Mesendoderm (in vitro differentiated cells): ENCODE measurements at regions not wholly inside any gene's neighbourhood (a gene's known extent, or its start where the extent isn't known, plus 50 kb on each side); places are given as distances from the start of the nearest gene placed in this dataset.

Source experiments
- DNase-seq: peaks from one replicate; pipeline ENCODE4 v3.0.0; 2013
- H2AK5ac ChIP-seq: 2 replicates; pipeline ENCODE4 v1.6.1; 2013; ENCODE audit warnings: low read length, inconsistent platforms
- H2BK120ac ChIP-seq: 2 replicates; pipeline ENCODE4 v1.6.1; 2013; ENCODE audit warnings: low read depth, mild to moderate bottlenecking, low read length, moderate library complexity, mixed read lengths
- H2BK15ac ChIP-seq: replicated peaks from 2 replicates; pipeline ENCODE4 v1.6.1; 2013; ENCODE audit warnings: low read depth, mild to moderate bottlenecking, moderate library complexity
- H2BK5ac ChIP-seq: 2 replicates; pipeline ENCODE4 v1.6.1; 2013; ENCODE audit warnings: low read length, inconsistent platforms
- H3K18ac ChIP-seq: 2 replicates; pipeline ENCODE4 v1.6.1; 2013; ENCODE audit warnings: mild to moderate bottlenecking, low read length, mixed read lengths
- H3K23ac ChIP-seq: one replicate; pipeline ENCODE4 v1.6.1; 2013; ENCODE audit warnings: low read length
- H3K27ac ChIP-seq: 2 replicates; pipeline ENCODE4 v1.5.1; 2013; ENCODE audit warnings: low read depth, mild to moderate bottlenecking, inconsistent platforms, low read length, moderate library complexity
- H3K27me3 ChIP-seq: 2 replicates; pipeline ENCODE4 v1.6.1; 2013; ENCODE audit warnings: low read length, control low read depth, mild to moderate bottlenecking, inconsistent platforms; ENCODE audit not compliant: insufficient read depth, poor library complexity
- H3K36me3 ChIP-seq: 2 replicates; pipeline ENCODE4 v1.6.1; 2013; ENCODE audit warnings: low read length, inconsistent platforms; ENCODE audit not compliant: control insufficient read depth, insufficient read depth
- H3K4ac ChIP-seq: one replicate; pipeline ENCODE4 v1.6.1; 2013; ENCODE audit warnings: low read depth, mild to moderate bottlenecking, low read length, moderate library complexity
- H3K4me1 ChIP-seq: 2 replicates; pipeline ENCODE4 v1.6.1; 2013; ENCODE audit warnings: low read depth, low read length, inconsistent platforms; ENCODE audit not compliant: control insufficient read depth
- H3K4me2 ChIP-seq: 2 replicates; pipeline ENCODE4 v1.6.1; 2013; ENCODE audit warnings: low read length
- H3K4me3 ChIP-seq: 2 replicates; pipeline ENCODE4 v1.5.1; 2013; ENCODE audit warnings: mild to moderate bottlenecking, low read length
- H3K56ac ChIP-seq: one replicate; pipeline ENCODE4 v1.6.1; 2013; ENCODE audit warnings: low read length
- H3K79me1 ChIP-seq: 2 replicates; pipeline ENCODE4 v1.6.1; 2013; ENCODE audit warnings: low read length, inconsistent platforms
- H3K79me2 ChIP-seq: 2 replicates; pipeline ENCODE4 v1.6.1; 2013; ENCODE audit warnings: mild to moderate bottlenecking, low read length; ENCODE audit not compliant: control insufficient read depth, insufficient read depth
- H3K9ac ChIP-seq: 2 replicates; pipeline ENCODE4 v1.6.1; 2013; ENCODE audit warnings: low read length, inconsistent platforms
- H4K5ac ChIP-seq: one replicate; pipeline ENCODE4 v1.6.1; 2013; ENCODE audit warnings: low read length
- H4K8ac ChIP-seq: one replicate; pipeline ENCODE4 v1.6.1; 2013; ENCODE audit warnings: low read depth, mild to moderate bottlenecking, control low read depth, low read length, moderate library complexity
- WGBS: extraction: QIAGEN DNeasy Blood & Tissue Kit; methylation state at CpG from one replicate; pipeline ENCODE4 v1.1.7; 2013; ENCODE audit warnings: low lambda C conversion rate, missing lambda C conversion rate; ENCODE audit not compliant: insufficient coverage; ENCODE audit errors: extremely low coverage; 5-methylcytosine and 5-hydroxymethylcytosine counted together

GRCh38 chr19:5290336-5291262, 50.0 kb downstream of the PTPRS start:
- H4K5ac ChIP-seq = no peak overlapping the region
- H2BK5ac ChIP-seq = no peak overlapping the region
- no peak overlapping the region for H3K4ac ChIP-seq
- H3K4me3 ChIP-seq = no peak overlapping the region
- no peak overlapping the region for H2AK5ac ChIP-seq
- no peak overlapping the region for H3K18ac ChIP-seq
- H3K79me2 ChIP-seq = peaks cover 13% of the 10 kb centered on the region
- no CpG with 5 or more reads among the region's 29 CpGs for WGBS
- H2BK15ac ChIP-seq = no peak overlapping the region
- DNase-seq = no peak
- no peak overlapping the region for H4K8ac ChIP-seq
- no peak overlapping the region for H3K9ac ChIP-seq
- H3K4me1 ChIP-seq = peaks cover 5% of the 10 kb centered on the region
- H3K27ac ChIP-seq = no peak overlapping the region
- no peak overlapping the region for H2BK120ac ChIP-seq
- H3K56ac ChIP-seq = peak overlapping the region; percentile 34
- peaks cover 28% of the 10 kb centered on the region for H3K79me1 ChIP-seq
- no peak overlapping the region for H3K4me2 ChIP-seq
- H3K36me3 ChIP-seq = peaks cover under 1% of the 10 kb centered on the region
- H3K23ac ChIP-seq = peak overlapping the region; percentile 80
- H3K27me3 ChIP-seq = no peaks in the 10 kb centered on the region

GRCh38 chr19:5289060-5289990, 51.3 kb downstream of the PTPRS start:
- no peak overlapping the region for H3K27ac ChIP-seq
- H3K23ac ChIP-seq = no peak overlapping the region
- no peaks in the 10 kb centered on the region for H3K27me3 ChIP-seq
- DNase-seq = peak; percentile 28
- H4K5ac ChIP-seq = no peak overlapping the region
- H3K4me2 ChIP-seq = no peak overlapping the region
- H2BK15ac ChIP-seq = no peak overlapping the region
- H3K56ac ChIP-seq = no peak overlapping the region
- no peak overlapping the region for H2BK120ac ChIP-seq
- peaks cover 13% of the 10 kb centered on the region for H3K79me2 ChIP-seq
- peaks cover 5% of the 10 kb centered on the region for H3K36me3 ChIP-seq
- no peak overlapping the region for H2AK5ac ChIP-seq
- no peak overlapping the region for H3K18ac ChIP-seq
- no peak overlapping the region for H3K4ac ChIP-seq
- no peak overlapping the region for H3K4me3 ChIP-seq
- no peak overlapping the region for H4K8ac ChIP-seq
- WGBS = no CpG with 5 or more reads among the region's 18 CpGs
- H3K79me1 ChIP-seq = peaks cover 26% of the 10 kb centered on the region
- no peak overlapping the region for H3K9ac ChIP-seq
- H2BK5ac ChIP-seq = no peak overlapping the region
- H3K4me1 ChIP-seq = peaks cover 5% of the 10 kb centered on the region

DNA sequence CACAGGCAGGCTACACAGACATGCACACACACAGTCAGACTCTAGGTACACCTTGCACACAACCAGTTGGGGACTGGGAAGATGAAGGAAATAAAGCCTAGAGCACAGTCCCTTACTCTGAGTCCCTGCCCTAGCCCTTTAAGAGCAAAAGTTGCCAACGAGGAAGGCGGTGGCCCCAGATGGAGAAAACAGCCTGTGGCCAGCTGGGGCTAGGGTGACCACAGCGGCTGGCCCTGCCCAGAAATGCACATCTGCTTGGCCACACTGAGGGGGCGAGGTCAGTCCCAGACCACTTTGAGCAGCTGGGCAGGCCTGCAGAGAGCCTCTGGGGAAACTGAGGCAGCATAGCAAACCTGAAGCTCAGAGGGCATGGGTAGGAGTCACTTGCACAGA, 52.3 kb downstream of the PTPRS start:
- Histone ChIP-seq H3K27me3 (no peaks in the 10 kb centered on the region), H2BK120ac (no peak overlapping the region), H3K4me2 (no peak overlapping the region), H3K36me3 (peaks cover 5% of the 10 kb centered on the region), H2BK15ac (no peak overlapping the region), H3K23ac (no peak overlapping the region), H3K9ac (no peak overlapping the region), H3K4ac (no peak overlapping the region), H3K18ac (no peak overlapping the region), H3K27ac (no peak overlapping the region), H3K79me1 (peaks cover 26% of the 10 kb centered on the region), H2BK5ac (no peak overlapping the region), H3K4me1 (peaks cover 5% of the 10 kb centered on the region), H3K56ac (no peak overlapping the region), H2AK5ac (no peak overlapping the region), H4K5ac (no peak overlapping the region), H4K8ac (no peak overlapping the region), H3K4me3 (no peak overlapping the region), H3K79me2 (peaks cover 13% of the 10 kb centered on the region)
- DNase-seq = no peak
- no CpG with 5 or more reads among the region's 4 CpGs for WGBS

GRCh38 chr19:5287066-5287465, 53.5 kb downstream of the PTPRS start:
- Histone ChIP-seq H4K5ac (no peak overlapping the region), H3K18ac (no peak overlapping the region), H2AK5ac (no peak overlapping the region), H3K9ac (no peak overlapping the region), H2BK5ac (no peak overlapping the region), H3K4ac (no peak overlapping the region), H3K79me1 (peaks cover 21% of the 10 kb centered on the region), H2BK15ac (no peak overlapping the region), H3K79me2 (peaks cover 10% of the 10 kb centered on the region), H3K36me3 (peaks cover 5% of the 10 kb centered on the region), H3K27me3 (no peaks in the 10 kb centered on the region), H2BK120ac (no peak overlapping the region), H3K27ac (no peak overlapping the region), H4K8ac (no peak overlapping the region), H3K56ac (no peak overlapping the region), H3K23ac (no peak overlapping the region), H3K4me1 (peaks cover under 1% of the 10 kb centered on the region), H3K4me2 (no peak overlapping the region), H3K4me3 (no peak overlapping the region)
- DNase-seq = no peak
- WGBS = no CpG with 5 or more reads among the region's 5 CpGs

DNA sequence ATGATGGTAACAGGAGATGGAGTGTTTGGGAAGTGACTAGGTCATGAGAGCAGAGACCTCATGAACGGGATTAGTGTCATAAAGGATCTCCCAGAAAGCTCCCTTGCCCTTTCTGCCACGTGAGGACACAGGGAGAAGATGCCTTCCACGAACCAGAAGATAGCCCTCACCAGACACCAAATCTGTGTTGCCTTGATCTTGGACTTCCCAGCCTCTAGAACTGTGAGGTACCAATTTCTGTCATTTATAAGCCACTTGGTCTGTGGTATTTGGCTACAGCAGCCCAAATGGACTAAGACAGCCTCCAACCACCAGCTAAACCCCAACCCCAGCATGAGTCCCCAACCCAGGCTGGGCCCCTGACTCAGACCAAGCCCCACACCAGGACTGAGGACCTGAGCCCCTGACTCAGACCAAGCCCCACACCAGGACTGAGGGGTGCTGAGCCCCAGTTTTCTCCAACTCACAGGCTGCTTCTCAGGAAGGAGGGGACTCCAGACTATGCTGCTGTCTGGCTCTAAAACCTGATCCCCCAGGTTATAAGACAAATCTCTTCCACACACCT, 54.1 kb downstream of the PTPRS start:
- WGBS = no CpG with 5 or more reads among the region's 3 CpGs
- Histone ChIP-seq H2AK5ac (no peak overlapping the region), H3K56ac (no peak overlapping the region), H4K8ac (no peak overlapping the region), H3K9ac (no peak overlapping the region), H3K4me1 (no peaks in the 10 kb centered on the region), H2BK5ac (no peak overlapping the region), H3K4ac (no peak overlapping the region), H3K36me3 (peaks cover 5% of the 10 kb centered on the region), H4K5ac (no peak overlapping the region), H3K4me2 (no peak overlapping the region), H3K4me3 (no peak overlapping the region), H3K23ac (no peak overlapping the region), H3K79me2 (peaks cover 6% of the 10 kb centered on the region), H3K27me3 (no peaks in the 10 kb centered on the region), H2BK15ac (no peak overlapping the region), H3K27ac (no peak overlapping the region), H2BK120ac (no peak overlapping the region), H3K79me1 (peaks cover 16% of the 10 kb centered on the region), H3K18ac (no peak overlapping the region)
- no peak for DNase-seq
